ENCODE measurements at regions not wholly inside any gene's neighbourhood (a gene's known extent, or its start where the extent isn't known, plus 50 kb on each side); places are given as distances from the start of the nearest gene placed in this dataset.

- Histone ChIP-seq H3K4me1 (no peaks in the 10 kb centered on the region), H3K27me3 (no peaks in the 10 kb centered on the region), H3K36me3 (no peaks in the 10 kb centered on the region), H3K27ac (no peak overlapping the region), H3K4me3 (no peak overlapping the region), H3K9me3 (no peaks in the 10 kb centered on the region)
- DNase-seq (no peak), ATAC-seq (no peak)
- intact Hi-C loops (cut with DNase I): no loop called here
- WGBS, 4 donors: 83 to 94% (median 89%) methylated on average over 1 of the region's 1 CpG
- no peak for TF ChIP-seq CTCF (IDR thresholded peaks at IDR 0.05)
- TF ChIP-seq POLR2A (IDR thresholded peaks at IDR 0.05): no peak
Measured at GRCh38 chr6:140253096-140253495, 878.6 kb upstream of the CITED2 start.

- H3K4me3 ChIP-seq: no peak overlapping the region
- 68 to 97% (median 84%) methylated on average over 2 of the region's 2 CpGs for WGBS, 4 donors
- intact Hi-C loops (cut with DNase I): no loop called here
Measured at GRCh38 chr6:140252099-140252498, 877.7 kb upstream of the CITED2 start.

GRCh38 chr6:140245296-140246040 lies 871.0 kb upstream of the CITED2 start:
- Histone ChIP-seq H3K9me3 (no peaks in the 10 kb centered on the region), H3K4me3 (no peak overlapping the region), H3K27me3 (no peaks in the 10 kb centered on the region), H3K27ac (no peak overlapping the region), H3K36me3 (no peaks in the 10 kb centered on the region), H3K4me1 (no peaks in the 10 kb centered on the region)
- WGBS, 4 donors: 87 to 93% (median 90%) methylated on average over 8 of the region's 8 CpGs
- TF ChIP-seq POLR2A (IDR thresholded peaks at IDR 0.05) (no peak), CTCF (IDR thresholded peaks at IDR 0.05) (no peak)
- DNase-seq (no peak), ATAC-seq (no peak)
- intact Hi-C loops (cut with DNase I): no loop called here

More at GRCh38 chr6:140252099-140252498, 877.7 kb upstream of the CITED2 start:
- H3K36me3 ChIP-seq: no peaks in the 10 kb centered on the region
- ATAC-seq: no peak
- no peaks in the 10 kb centered on the region for H3K27me3 ChIP-seq
- H3K9me3 ChIP-seq: no peaks in the 10 kb centered on the region
- H3K27ac ChIP-seq: no peak overlapping the region
- H3K4me1 ChIP-seq: no peaks in the 10 kb centered on the region
- DNase-seq: no peak
- TF ChIP-seq POLR2A (IDR thresholded peaks at IDR 0.05) (no peak), CTCF (IDR thresholded peaks at IDR 0.05) (no peak)

- no peaks in the 10 kb centered on the region for H3K4me1 ChIP-seq
- 89 to 95% (median 93%) methylated on average over 3 of the region's 3 CpGs for WGBS, 4 donors
- ATAC-seq (no peak), DNase-seq (no peak)
- no peak overlapping the region for H3K4me3 ChIP-seq
- intact Hi-C loops (cut with DNase I): no loop called here
- no peak overlapping the region for H3K27ac ChIP-seq
- H3K27me3 ChIP-seq: no peaks in the 10 kb centered on the region
- H3K36me3 ChIP-seq: no peaks in the 10 kb centered on the region
- H3K9me3 ChIP-seq: peaks cover 0 to 19% (median 2%) of the 10 kb centered on the region in 12 donors
- TF ChIP-seq POLR2A (IDR thresholded peaks at IDR 0.05) (no peak), CTCF (IDR thresholded peaks at IDR 0.05) (no peak)
Measured at GRCh38 chr6:140237251-140237650, 862.8 kb upstream of the CITED2 start.

All from heart left ventricle (tissue), 16 donors.